Skeletal muscle tissue (tissue), 3 donors: ENCODE measurements at regions not wholly inside any gene's neighbourhood (a gene's known extent, or its start where the extent isn't known, plus 50 kb on each side); places are given as distances from the start of the nearest gene placed in this dataset.

Experiments
- H3K27ac ChIP-seq: one replicate; pipeline ENCODE4 v1.7.0; 2013; ENCODE audit warnings: mild to moderate bottlenecking, low read depth, low read length, inconsistent platforms
- H3K27me3 ChIP-seq, 3 donors: one replicate each; pipeline ENCODE4 v1.7.0; 2013; ENCODE audit warnings: low read length in 3 of 3; ENCODE audit not compliant: control insufficient read depth in 3 of 3, insufficient read depth in 3 of 3
- H3K36me3 ChIP-seq, 3 donors: one replicate each; pipeline ENCODE4 v1.7.0; 2013; ENCODE audit warnings: low read length in 3 of 3; ENCODE audit not compliant: control insufficient read depth in 3 of 3, insufficient read depth in 3 of 3
- H3K4me1 ChIP-seq, 3 donors: one replicate each; pipeline ENCODE4 v1.7.0; 2013; ENCODE audit warnings: low read length in 3 of 3, mild to moderate bottlenecking in 3 of 3; ENCODE audit not compliant: control insufficient read depth in 3 of 3, insufficient read depth in 3 of 3
- H3K4me3 ChIP-seq, 3 donors: one replicate each; pipeline ENCODE4 v1.7.0; 2013; ENCODE audit warnings: low read length in 3 of 3
- H3K9ac ChIP-seq, 3 donors: one replicate each; pipeline ENCODE4 v1.7.0; 2013; ENCODE audit warnings: low read length in 3 of 3, mild to moderate bottlenecking in 3 of 3, moderate library complexity in 2 of 3, low read depth in 1 of 3
- H3K9me3 ChIP-seq, 3 donors: one replicate each; pipeline ENCODE4 v1.7.0; 2013; ENCODE audit warnings: low read length in 3 of 3; ENCODE audit not compliant: control insufficient read depth in 3 of 3
- donor health status: Osteomylitis.

GRCh38 chr4:154065368-154065767, 276.5 kb upstream of the SFRP2 start:
- H3K9me3 ChIP-seq, result peaks cover 0 to 8% (median 0%) of the 10 kb centered on the region in 3 donors

DNA sequence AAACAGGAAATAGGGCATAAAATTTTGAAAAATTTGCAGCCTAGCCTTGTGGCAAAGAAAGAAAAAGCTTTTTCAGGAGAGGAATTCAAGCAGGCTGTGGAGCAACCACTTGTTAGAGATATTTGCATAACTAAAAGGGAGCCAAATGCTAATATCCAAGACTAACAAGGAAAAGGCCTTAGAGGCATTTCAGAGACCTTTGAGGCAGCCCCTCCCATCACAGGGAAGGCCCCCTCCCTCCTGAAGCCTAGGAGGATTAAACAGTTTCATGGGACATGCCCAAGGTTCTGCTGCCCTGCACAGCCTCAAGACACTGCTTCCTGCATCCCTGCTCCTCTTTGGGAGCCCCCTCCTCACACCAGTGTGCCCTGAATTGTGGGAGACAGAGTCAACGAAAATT, 275.4 kb upstream of the SFRP2 start:
- Histone ChIP-seq H3K27me3 (no peaks in the 10 kb centered on the region), H3K4me1 (no peaks in the 10 kb centered on the region), H3K27ac (no peak overlapping the region), H3K36me3 (no peaks in the 10 kb centered on the region), H3K9ac (no peak overlapping the region), H3K9me3 (peaks cover 0 to 8% (median 0%) of the 10 kb centered on the region in 3 donors), H3K4me3 (no peak overlapping the region)

More at GRCh38 chr4:154065368-154065767, 276.5 kb upstream of the SFRP2 start:
- H3K9ac ChIP-seq, result no peak overlapping the region
- H3K4me3 ChIP-seq, result no peak overlapping the region
- no peak overlapping the region for H3K27ac ChIP-seq
- no peaks in the 10 kb centered on the region for H3K4me1 ChIP-seq
- H3K27me3 ChIP-seq, result no peaks in the 10 kb centered on the region
- H3K36me3 ChIP-seq, result no peaks in the 10 kb centered on the region

DNA sequence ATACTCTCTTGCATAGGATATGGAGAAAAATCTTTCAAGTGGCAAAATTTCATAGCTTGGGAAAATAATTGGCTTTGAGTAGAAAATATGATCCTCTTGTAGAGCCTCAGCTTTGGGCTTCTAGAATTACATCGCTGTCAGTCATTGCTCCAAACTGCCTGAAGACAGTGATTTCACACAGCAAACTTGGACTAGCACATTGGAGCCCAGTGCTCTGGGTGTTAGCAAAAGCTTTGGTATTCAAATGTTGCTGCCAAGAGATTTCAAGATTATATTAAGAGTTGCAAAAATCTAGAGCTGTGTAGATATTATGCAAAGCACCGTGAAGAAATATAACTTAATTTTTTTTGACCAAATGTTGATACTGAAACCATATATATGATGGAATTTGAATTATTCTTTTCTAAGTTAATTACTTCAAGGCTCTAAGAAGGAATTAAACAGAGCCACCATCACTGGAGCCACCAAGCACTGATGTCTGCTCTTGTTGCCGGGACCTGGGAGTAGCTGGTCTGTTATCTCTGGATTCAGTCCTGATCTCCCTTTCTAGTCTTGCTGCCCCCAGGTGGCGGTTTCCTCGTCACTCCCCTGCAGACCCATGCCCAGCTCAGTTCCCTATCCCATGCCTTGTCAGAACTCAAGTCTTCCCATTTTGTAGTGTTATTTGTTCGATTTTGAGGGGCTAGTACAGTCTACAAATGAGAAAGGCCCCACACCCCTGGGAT, 260.7 kb upstream of the SFRP2 start:
- H3K36me3 ChIP-seq, result no peaks in the 10 kb centered on the region
- H3K9me3 ChIP-seq, result peaks cover 0 to 2% (median 0%) of the 10 kb centered on the region in 3 donors
- H3K4me1 ChIP-seq, result peaks cover 0 to 2% (median 0%) of the 10 kb centered on the region in 3 donors
- H3K27ac ChIP-seq, result no peak overlapping the region
- H3K4me3 ChIP-seq, result no peak overlapping the region
- H3K27me3 ChIP-seq, result no peaks in the 10 kb centered on the region
- H3K9ac ChIP-seq, result no peak overlapping the region

- Histone ChIP-seq H3K4me1 (peaks cover 0 to 2% (median 0%) of the 10 kb centered on the region in 3 donors), H3K9me3 (peaks cover 0 to 2% (median 0%) of the 10 kb centered on the region in 3 donors), H3K9ac (no peak overlapping the region), H3K36me3 (no peaks in the 10 kb centered on the region), H3K27ac (no peak overlapping the region), H3K27me3 (no peaks in the 10 kb centered on the region), H3K4me3 (no peak overlapping the region)
These were observed 258.9 kb upstream of the SFRP2 start for GRCh38 chr4:154047733-154048132.

DNA sequence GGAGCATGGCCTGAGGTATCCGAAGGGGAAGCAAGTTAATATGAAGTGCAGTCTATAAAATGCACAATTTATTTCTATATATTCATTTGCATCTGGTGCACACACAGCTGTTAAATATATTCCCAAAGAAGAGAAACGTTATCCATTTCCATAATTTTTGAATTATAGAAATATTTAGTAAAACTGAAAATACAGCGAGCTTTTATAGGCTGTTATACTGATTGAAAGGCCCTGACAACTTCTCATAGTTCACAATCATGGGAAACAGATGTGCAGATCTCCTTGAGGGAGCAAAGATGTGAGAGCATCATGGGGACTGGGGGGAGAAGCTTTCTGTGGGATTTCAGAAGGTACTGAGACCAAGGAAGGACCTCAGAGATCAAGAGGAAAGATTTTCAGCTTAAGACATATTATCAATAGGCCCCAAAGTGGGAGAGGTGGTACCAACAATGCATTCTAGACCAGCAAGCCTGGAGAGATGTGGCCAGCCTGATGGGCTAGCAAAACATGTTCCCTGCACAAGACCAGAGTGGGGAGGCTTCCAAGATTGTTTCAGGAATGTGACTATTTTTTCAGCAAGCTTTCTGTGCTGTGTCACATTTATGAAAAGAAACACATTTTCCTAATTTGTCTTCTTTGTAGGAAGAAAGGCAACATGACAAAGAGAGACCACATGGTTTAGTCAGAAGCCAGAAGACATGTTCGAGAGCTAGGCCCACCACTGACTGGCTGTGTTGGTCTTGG, 256.0 kb upstream of the SFRP2 start:
- Histone ChIP-seq H3K9ac (no peak overlapping the region), H3K27me3 (no peaks in the 10 kb centered on the region), H3K4me1 (peaks cover 0 to under 1% (median 0%) of the 10 kb centered on the region in 3 donors), H3K27ac (no peak overlapping the region), H3K9me3 (no peaks in the 10 kb centered on the region), H3K4me3 (no peak overlapping the region), H3K36me3 (no peaks in the 10 kb centered on the region)

DNA sequence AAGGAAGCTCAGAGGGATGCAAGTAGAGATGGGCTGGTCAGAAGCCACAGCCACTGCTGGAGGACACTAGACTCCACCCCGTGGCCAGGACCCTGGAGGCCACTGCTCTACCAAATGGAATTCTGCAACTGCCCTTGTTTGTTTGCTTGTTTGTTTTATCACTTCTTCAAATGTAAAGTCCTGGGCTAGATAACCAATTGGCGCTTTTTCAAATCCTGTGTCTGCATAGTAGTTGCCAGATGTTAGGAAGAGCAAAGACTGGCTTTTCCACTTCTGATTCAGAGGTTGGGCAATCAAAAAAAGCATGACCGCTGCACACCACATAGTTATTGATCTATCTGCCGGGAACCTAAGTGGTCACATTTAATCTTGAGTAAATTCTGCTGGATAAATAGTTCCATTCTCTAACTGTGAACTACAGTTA, 255.2 kb upstream of the SFRP2 start:
- Histone ChIP-seq H3K9ac (no peak overlapping the region), H3K4me1 (no peaks in the 10 kb centered on the region), H3K36me3 (no peaks in the 10 kb centered on the region), H3K27me3 (no peaks in the 10 kb centered on the region), H3K9me3 (no peaks in the 10 kb centered on the region), H3K27ac (no peak overlapping the region), H3K4me3 (no peak overlapping the region)

- Histone ChIP-seq H3K27ac (no peak overlapping the region), H3K27me3 (no peaks in the 10 kb centered on the region), H3K9ac (no peak overlapping the region), H3K9me3 (no peaks in the 10 kb centered on the region), H3K4me1 (no peaks in the 10 kb centered on the region), H3K4me3 (no peak overlapping the region), H3K36me3 (no peaks in the 10 kb centered on the region)
These were observed 252.8 kb upstream of the SFRP2 start for GRCh38 chr4:154041640-154042039.

DNA sequence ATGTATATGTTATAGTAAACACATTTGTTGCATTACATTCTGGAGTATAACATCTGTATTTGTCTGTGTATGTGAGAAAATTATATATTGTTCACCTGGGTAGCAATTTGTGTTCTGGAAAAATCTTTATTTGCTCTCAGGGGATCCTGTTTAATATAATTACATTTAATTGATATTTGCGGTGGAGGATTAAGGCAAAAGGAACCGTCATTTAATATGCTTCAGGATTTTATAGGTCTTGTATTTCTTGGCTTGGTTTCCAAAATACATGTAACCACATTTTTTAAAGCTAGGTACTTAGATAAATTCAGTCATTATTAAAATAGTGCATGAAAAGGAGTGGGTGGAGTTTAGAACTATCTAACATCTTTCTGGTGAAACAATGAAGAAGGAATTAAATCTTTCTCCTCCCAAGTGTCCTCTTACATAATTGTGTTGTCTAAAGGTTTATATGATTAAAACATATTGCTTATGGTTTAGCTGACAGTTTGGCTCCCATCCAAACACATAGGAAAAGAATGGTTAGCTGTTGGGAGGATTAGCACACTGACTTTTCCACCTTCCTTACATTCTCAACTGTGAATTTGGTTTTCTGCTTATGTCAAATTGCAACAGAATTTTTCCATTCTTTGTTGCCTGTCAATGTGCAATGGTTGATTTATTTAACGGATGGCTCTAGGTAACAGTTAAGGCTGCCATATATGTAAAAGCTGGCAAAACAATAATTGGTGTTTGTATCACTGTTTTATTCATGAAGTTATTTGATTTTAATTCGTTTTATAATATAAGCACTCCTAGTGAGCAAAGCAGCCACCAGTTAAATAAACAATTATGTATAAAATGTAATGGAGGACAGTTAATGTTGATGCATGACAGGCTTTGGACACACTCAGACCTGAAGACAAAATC, 250.8 kb upstream of the SFRP2 start:
- Histone ChIP-seq H3K4me3 (no peak overlapping the region), H3K36me3 (no peaks in the 10 kb centered on the region), H3K4me1 (no peaks in the 10 kb centered on the region), H3K27ac (no peak overlapping the region), H3K9me3 (no peaks in the 10 kb centered on the region), H3K9ac (no peak overlapping the region), H3K27me3 (no peaks in the 10 kb centered on the region)

GRCh38 chr4:154036856-154037255, 248.0 kb upstream of the SFRP2 start:
- Histone ChIP-seq H3K9ac (no peak overlapping the region), H3K27ac (no peak overlapping the region), H3K9me3 (no peaks in the 10 kb centered on the region), H3K27me3 (no peaks in the 10 kb centered on the region), H3K4me3 (no peak overlapping the region), H3K4me1 (no peaks in the 10 kb centered on the region), H3K36me3 (no peaks in the 10 kb centered on the region)
